ENCODE measurements at regions not wholly inside any gene's neighbourhood (a gene's known extent, or its start where the extent isn't known, plus 50 kb on each side); places are given as distances from the start of the nearest gene placed in this dataset.

- BruUV-seq (replicated peaks), result no TSS peak
- Mint-ChIP-seq H3K4me1 (ENCODE audit: low read depth, unreplicated experiment) (no peaks in the 10 kb centered on the region), H3K27ac (ENCODE audit: unreplicated experiment) (no peak overlapping the region), H3K36me3 (ENCODE audit: insufficient read depth, unreplicated experiment) (no peaks in the 10 kb centered on the region), H3K27me3 (ENCODE audit: unreplicated experiment) (no peaks in the 10 kb centered on the region), H3K4me3 (ENCODE audit: low read depth, unreplicated experiment) (no peak overlapping the region), H3K9me3 (ENCODE audit: low read depth, unreplicated experiment) (no peaks in the 10 kb centered on the region)
- no peak for DNase-seq
- CTCF ChIA-PET, result no interaction called here
- intact Hi-C loops (cut with micrococcal nuclease; ENCODE audit: unreplicated experiment), result loop anchor here (10.0 kb wide), 1 partner anchor 226 kb away; no protein-coding TSS in a partner anchor
- TF ChIP-seq CTCF (IDR thresholded peaks at IDR 0.05; ENCODE audit: unreplicated experiment), result no peak
Measured at GRCh38 chr13:70338609-70339008, 230.4 kb upstream of the KLHL1 start.

- no peak for DNase-seq
- H3K36me3 Mint-ChIP-seq (ENCODE audit: insufficient read depth, unreplicated experiment), result no peaks in the 10 kb centered on the region
- TF ChIP-seq CTCF (IDR thresholded peaks at IDR 0.05; ENCODE audit: unreplicated experiment), result no peak
- intact Hi-C loops (cut with micrococcal nuclease; ENCODE audit: unreplicated experiment), result loop anchor here (10.0 kb wide), 1 partner anchor 228 kb away; no protein-coding TSS in a partner anchor
- CTCF ChIA-PET, result no interaction called here
- H3K9me3 Mint-ChIP-seq (ENCODE audit: low read depth, unreplicated experiment), result no peaks in the 10 kb centered on the region
- no peak overlapping the region for H3K27ac Mint-ChIP-seq (ENCODE audit: unreplicated experiment)
- H3K27me3 Mint-ChIP-seq (ENCODE audit: unreplicated experiment), result no peaks in the 10 kb centered on the region
- no peaks in the 10 kb centered on the region for H3K4me1 Mint-ChIP-seq (ENCODE audit: low read depth, unreplicated experiment)
- no TSS peak for BruUV-seq (replicated peaks)
- no peak overlapping the region for H3K4me3 Mint-ChIP-seq (ENCODE audit: low read depth, unreplicated experiment)
Measured at GRCh38 chr13:70336866-70337265, 228.6 kb upstream of the KLHL1 start.

- Mint-ChIP-seq H3K27ac (ENCODE audit: unreplicated experiment) (no peak overlapping the region), H3K9me3 (ENCODE audit: low read depth, unreplicated experiment) (no peaks in the 10 kb centered on the region), H3K4me3 (ENCODE audit: low read depth, unreplicated experiment) (no peak overlapping the region), H3K36me3 (ENCODE audit: insufficient read depth, unreplicated experiment) (no peaks in the 10 kb centered on the region), H3K4me1 (ENCODE audit: low read depth, unreplicated experiment) (no peaks in the 10 kb centered on the region), H3K27me3 (ENCODE audit: unreplicated experiment) (no peaks in the 10 kb centered on the region)
- intact Hi-C loops (cut with micrococcal nuclease; ENCODE audit: unreplicated experiment), result loop anchor here (10.0 kb wide), 1 partner anchor 231 kb away; no protein-coding TSS in a partner anchor
- no TSS peak for BruUV-seq (replicated peaks)
- no peak for TF ChIP-seq CTCF (IDR thresholded peaks at IDR 0.05; ENCODE audit: unreplicated experiment)
- CTCF ChIA-PET, result no interaction called here
- DNase-seq, result no peak
Measured at GRCh38 chr13:70333752-70334151, 225.5 kb upstream of the KLHL1 start.

- DNase-seq, result no peak
- no peak overlapping the region for H3K4me3 Mint-ChIP-seq (ENCODE audit: low read depth, unreplicated experiment)
- no peaks in the 10 kb centered on the region for H3K9me3 Mint-ChIP-seq (ENCODE audit: low read depth, unreplicated experiment)
- H3K27ac Mint-ChIP-seq (ENCODE audit: unreplicated experiment), result no peak overlapping the region
- H3K4me1 Mint-ChIP-seq (ENCODE audit: low read depth, unreplicated experiment), result no peaks in the 10 kb centered on the region
- CTCF ChIA-PET, result no interaction called here
- H3K27me3 Mint-ChIP-seq (ENCODE audit: unreplicated experiment), result no peaks in the 10 kb centered on the region
- no peaks in the 10 kb centered on the region for H3K36me3 Mint-ChIP-seq (ENCODE audit: insufficient read depth, unreplicated experiment)
- TF ChIP-seq CTCF (IDR thresholded peaks at IDR 0.05; ENCODE audit: unreplicated experiment), result no peak
- BruUV-seq (replicated peaks), result no TSS peak
- intact Hi-C loops (cut with micrococcal nuclease; ENCODE audit: unreplicated experiment), result loop anchor here (10.0 kb wide), 1 partner anchor 234 kb away; no protein-coding TSS in a partner anchor
Measured at GRCh38 chr13:70330697-70331361, 222.6 kb upstream of the KLHL1 start.

All from Calu3 (cell line).